CD1c-positive myeloid dendritic cell (primary cell): ENCODE measurements at regions not wholly inside any gene's neighbourhood (a gene's known extent, or its start where the extent isn't known, plus 50 kb on each side); places are given as distances from the start of the nearest gene placed in this dataset.

Source experiments
- DNase-seq: peaks from one replicate; pipeline ENCODE4 v3.0.0-alpha.2; 2016; ENCODE audit errors: extremely low spot score

DNA sequence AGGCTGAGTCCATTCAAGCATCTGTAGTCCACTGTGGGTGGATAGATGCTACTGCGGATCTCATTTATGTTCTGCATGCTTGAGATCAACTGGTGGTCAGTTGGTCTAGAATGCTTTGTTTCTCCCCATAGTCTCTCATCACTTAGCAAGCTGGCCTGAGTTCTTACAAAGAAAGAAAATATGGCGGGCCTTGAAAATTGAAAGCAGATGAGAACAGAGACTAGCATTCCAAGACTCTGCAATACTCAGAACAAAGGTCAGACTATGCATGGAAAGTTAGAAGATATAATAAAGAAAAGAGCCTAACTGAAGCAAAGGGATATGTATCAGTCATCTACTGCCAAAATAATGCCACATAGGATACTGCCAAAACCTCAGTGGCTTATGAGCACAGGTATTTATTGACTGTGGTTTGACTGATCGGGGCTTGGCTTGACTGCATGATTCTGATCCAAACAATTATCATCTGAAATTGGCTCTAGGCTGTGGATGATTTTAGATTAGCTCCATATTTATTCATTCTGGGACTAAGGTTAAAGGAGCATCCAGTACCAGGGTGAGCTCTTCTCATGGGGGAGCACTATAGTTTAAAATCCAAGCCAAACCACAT lies 258.9 kb downstream of the TAF11L14 start:
- DNase-seq: no peak

DNA sequence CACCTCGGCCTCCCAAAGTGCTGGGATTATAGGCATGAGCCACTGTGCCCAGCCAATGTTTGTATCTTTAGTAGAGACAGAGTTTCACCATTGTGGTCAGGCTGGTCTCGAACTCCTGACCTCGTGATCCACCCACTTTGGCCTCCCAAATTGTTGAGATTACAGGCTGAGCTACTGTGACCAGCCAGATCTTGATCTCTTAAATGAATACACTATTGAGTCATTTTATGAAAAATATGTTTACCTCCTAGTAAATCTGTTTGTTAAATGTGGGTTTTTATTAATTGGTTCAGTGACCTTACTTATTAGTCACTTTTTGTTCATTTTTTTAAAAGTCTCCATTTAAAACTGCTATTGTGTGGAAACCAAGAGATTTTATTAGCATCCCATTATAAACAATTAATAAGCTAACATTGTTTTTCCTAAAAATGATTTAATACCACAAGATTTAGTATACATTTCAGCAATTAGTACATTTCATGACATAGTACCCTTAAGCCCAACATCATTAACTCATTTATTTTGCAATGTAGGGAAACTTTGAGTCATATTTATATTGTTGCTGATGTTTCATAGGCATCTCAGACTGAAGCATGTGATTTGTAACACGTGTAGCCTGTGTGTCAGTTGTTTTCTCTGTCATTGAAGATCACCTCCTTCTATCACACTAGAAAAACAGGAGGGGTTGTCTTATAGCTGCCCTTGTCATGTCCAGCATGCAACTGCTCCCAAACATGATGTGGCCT lies 261.2 kb downstream of the TAF11L14 start:
- DNase-seq: no peak

DNA sequence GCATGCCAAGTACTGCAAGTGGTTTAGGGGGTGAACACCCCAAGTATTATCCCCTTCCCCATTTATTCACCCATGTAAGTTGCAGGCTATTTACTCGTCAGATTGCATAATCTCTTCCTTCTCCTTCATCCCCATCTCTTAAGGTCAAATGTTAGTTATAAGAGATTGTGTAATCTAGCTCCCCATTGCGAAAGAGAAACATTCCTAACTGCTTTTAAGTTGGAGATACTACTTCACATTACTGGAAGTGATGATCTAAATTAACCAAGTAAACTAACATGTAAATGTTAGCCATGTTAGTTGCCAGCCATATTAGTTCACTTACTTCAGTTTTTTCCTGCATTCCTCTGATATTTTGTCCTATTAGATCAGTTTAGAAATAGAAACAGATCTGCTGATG lies 262.3 kb downstream of the TAF11L14 start:
- DNase-seq: peak; percentile 34

DNA sequence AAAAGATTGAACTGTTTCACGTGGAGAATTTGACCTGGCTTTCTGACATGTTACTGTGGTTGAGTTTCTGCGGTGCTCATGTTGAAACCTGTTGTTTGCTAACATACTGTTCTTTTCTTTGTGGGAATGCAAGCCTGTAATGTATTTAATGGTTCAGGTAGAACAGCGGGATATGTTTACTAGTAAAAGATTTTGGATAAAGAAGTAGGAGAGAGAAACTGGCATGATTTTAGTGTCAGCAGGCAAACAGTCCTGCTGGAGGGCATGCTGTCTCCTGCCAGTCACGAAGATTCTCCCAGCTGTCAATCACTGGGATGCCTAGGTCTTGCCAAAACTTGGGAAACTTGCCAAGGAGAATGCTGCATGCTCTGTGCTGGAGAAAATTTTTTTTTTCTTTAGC lies 263.5 kb downstream of the TAF11L14 start:
- no peak for DNase-seq

DNA sequence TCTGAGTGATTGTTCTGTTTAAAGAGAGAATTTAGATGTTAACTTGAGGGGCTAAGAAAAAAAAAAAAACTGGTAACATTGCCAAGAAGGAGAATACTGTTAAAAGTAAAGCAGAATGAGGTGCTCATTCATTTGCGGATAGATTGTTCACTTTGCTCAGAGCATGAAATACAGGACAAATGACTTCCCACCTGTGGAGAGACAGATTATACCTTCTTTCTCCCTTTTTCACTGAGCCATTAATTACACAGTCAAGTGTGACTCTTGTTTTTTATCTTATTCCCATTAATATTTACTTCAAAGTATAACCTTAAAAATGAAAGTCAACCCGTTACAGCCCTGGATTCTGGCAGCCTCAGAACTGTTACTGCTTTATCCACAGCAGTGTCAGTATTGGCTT lies 264.5 kb downstream of the TAF11L14 start:
- DNase-seq: no peak

DNA sequence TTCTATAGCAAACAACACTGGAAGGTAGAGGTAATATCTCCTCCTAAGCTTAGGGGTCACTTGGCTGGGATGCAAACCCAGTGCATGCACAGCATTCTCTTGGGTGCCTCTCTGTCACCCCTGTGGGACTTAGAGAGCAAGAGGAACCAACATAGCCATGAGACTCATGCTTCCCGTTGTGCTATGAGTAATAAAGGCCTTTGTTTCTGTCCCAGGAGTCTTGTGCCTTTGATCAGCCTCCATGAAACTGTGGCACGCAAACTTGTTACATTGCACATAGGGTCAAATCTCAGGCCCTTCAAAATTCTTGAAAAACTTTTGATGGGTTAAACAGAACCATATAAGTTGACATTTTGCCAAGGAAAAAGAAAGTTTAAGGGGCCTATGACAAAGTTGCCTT lies 272.8 kb downstream of the TAF11L14 start:
- DNase-seq: peak; percentile 64

DNA sequence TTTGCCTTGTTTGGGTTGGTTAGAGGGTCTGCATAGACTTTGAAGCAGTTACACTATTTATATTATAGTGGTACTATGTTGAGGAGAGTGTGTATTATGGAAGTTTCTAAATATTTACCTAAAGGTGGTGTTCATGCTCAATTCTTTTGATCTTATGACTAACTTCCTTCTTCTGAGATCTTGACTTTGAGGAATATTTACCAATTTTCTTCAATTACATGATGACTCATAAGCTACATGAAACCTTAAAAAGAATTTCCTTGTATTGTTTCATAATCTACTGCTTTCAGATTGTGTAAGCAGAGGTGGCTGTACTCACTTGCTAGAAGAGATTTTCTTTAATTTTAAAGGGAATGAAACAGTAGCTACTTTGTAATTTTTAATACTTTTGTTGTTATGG lies 276.1 kb downstream of the TAF11L14 start:
- peak; percentile 82 for DNase-seq

DNA sequence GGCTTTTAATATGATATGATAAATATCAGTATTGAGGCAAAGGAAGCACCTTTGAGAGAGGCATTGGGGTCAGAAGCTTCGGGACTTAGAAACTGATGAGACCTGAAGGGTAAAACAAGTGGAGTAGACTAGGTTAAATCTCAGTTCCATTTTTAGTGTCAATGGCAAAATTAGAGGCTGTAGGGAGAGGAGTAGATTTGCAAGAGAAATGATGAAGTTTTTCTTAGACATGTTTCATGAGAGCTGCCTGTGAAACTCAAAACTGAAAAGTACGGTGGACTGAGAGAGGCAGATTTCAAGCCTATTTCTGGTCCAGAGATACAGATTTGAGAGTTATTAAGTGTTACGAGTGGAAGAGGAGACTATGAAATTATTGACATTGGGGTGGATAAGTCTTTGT lies 278.5 kb downstream of the TAF11L14 start:
- no peak for DNase-seq

DNA sequence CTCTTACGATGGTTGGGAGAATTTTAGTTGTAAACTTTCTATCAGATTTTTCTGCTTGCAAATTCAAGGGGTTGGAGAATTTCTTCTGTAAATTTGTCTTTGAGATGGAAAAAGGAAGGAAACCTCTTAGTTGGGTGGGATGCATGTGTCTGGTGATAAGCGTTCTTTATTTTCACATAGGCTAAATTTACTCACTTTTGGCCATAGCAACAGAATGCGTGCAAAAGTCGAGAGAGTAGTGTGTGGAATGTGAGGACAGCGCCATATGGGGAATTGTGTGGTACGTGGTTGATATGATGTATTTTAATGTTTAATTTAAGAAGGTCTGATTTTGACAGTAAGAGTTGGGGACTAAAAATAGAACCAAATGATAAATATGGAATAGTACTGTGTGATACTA lies 282.2 kb downstream of the TAF11L14 start:
- no peak for DNase-seq

DNA sequence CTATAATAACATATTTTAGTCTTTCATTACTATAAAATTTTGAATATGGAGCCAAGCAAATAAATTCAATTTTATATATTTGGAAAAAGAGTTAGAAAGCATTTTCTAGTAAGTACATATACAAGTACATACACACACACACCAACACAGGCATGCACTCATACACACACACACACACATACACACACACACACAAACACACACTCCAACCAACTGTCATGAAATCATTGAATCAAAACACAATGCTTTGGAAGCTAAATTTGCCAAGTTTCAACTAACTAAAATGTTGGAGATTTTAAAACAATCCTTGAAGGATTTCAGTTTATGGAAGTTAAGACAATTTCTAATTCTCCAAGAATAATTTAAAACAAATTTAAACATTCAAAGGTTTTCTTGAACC lies 283.2 kb downstream of the TAF11L14 start:
- no peak for DNase-seq

DNA sequence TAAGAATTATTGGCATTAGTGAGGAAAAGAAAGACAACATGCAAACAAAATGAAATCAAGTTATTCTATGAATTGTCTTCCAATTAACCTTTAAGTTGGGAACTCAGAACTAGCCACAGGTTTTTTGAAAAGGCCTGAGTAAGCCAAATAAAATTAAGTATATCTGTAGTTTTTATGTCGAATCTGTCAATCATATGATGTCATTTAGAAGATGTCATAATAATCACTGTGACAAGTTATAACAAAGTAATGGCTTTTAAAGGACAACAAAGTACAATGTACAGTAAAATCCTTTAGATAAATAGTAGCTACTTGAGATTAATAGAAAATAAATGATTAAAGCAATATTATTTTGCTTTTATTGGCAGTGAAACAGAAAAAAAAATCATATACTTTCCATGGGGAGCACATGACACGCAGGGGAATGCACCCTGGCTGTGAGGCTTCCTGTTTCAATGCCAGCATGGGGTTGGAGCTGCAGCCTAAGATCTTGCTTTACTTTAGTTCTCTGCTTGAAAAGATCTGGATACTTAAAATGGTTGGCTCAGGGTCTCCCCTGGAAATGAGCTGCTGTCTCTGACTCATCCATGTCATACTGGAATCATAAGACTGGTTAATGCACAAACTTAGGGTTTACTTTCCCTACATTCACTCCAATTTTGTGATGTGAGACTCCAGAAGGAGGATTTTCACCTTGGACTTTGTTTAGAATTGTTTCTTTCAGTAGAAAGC lies 284.3 kb downstream of the TAF11L14 start:
- DNase-seq: no peak

DNA sequence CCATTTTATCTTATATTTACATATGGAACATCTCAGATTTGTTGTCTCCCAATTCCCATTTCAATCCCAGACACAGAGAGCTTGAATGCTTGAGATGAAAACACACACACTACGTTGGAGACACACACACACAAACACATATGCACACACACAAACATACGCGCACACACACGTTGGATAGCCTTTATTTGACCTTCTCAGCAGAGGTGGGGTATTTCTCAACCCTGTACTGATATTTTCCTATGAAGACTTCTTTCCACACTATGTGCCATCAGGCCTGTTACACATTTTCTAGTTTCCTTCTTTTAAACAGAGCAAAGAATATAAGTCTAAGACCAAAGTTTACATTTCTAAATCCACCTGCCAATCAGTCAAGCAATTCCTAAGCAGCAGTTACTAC lies 291.0 kb downstream of the TAF11L14 start:
- DNase-seq: no peak

DNA sequence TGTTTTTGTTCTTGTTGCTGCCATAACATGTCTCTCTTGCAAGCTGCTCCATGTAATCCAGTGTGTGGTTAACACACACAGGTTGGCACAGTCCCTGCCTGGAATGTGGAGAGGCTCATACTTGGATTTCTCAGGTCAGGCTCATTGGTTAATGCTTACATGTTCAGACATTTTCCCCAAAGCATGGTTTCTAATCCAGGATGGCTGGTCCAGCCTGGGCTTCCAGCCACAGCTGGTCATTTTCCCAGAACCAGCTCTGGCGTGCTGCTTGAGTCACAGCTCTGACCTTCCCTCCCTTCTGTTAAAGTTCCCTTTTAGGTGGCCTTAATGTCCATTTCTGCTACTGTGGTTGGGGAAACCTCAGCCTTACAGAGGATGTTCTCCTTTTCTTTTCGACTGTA lies 294.3 kb downstream of the TAF11L14 start:
- peak; percentile 60 for DNase-seq

DNA sequence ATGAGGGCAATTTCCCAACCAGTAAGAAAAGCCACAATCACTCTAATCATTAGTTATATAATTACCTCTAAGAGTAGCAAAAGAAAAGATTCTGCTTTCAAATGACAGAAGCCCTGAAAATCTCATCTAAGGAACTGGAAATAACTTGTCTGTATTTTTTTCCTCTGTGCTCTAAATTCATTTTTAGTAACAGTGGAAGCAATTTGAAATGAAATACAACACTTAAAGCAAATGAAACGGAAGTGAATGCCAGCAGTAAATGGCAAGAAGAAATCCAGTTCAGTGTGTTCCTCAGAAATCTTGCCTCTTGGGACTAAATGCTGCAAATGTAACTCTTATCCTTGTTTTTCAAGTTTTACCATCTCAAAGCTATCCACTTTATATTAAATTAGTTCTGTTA lies 294.9 kb downstream of the TAF11L14 start:
- no peak for DNase-seq

DNA sequence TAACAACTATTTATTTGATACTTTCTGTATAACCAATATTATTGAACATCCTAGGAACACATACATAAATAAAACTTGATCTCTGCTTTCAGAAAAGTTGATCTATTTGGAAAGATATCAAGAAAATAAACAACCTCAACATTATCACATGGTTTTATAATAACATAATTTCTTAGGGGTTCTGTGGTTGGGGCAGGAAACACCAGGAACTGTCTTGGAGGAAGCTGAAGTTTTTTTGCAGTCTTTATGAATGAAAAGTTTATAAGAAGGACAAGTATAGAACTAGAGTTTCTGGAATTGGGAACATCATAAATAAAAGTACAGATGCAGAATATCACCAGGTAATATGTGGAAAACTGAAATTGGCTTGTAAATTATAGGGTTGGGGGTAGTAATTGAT lies 296.1 kb downstream of the TAF11L14 start:
- DNase-seq: no peak

DNA sequence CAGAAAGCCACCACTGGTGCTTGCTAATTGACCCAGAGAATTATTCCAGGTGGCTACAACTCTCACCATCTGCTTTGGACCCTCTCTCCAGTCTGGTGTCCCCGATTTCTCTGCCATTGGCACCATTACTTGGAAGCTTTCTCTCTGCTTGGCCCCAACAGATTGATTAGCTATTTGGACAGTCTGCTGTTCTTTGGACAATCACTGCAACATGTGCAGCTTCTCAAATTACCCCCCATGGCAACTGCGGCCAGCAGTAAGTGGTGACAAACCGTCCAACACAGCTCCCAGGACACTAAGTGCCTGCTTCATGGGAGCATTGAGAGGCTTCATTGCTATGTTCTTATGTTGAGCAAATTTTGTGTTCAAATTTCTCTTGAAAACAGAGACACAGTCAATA lies 309.8 kb downstream of the TAF11L14 start:
- DNase-seq: no peak

DNA sequence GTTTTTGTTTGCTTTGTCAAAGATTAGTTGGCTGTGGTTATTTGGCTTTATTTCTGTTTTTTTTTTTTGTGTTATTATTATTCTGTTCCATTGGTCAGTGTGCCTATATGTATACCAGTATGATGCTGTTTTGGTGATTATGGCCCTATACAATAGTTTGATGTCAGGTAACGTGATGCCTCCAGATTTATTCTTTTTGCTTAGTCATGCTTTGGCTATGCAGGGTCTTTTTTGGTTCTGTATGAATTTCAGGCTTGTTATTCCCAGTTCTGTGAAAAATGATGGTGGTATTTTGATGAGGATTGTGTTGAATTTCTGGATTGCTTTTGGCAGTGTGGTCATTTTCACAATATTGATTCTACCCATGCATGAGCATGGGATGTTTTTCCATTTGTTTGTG lies 312.8 kb downstream of the TAF11L14 start:
- DNase-seq: no peak

DNA sequence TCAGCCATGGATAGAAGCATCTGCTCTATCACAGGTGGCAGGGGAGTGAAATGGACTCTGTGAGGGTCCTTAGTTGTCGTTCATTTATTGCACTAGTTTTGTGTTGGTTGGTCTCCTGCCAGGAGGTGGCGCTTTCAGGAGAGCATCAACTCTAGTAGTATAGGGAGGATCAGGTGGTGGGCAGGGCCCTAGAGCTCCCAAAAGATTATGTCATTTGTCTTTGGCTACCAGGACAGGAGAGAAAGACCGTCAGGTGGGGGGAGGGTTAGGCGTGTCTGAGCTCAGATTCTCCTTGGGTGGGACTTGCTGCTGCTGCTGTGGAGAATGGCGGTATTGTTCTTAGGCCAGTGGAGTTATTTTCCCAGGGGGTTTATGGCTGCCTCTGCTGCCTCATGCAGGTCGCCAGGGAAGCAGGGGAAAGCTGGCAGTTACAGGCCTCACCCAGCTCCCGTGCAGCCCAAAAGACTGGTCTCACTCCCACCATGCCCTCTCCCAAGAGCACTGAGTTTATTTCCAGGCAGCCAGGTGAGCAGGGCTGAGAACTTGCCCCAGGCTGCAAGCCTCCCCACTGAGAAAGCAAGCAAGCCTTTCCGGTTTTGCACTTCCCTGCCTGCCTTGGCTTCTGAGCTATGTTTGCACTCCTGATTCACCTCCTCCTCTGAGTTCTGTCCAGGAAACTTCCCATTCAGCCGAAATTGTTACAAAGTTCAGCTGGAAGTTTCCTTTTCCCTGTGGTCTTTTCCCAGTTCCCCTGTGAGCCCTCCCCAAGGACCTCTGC lies 317.3 kb downstream of the TAF11L14 start:
- no peak for DNase-seq

DNA sequence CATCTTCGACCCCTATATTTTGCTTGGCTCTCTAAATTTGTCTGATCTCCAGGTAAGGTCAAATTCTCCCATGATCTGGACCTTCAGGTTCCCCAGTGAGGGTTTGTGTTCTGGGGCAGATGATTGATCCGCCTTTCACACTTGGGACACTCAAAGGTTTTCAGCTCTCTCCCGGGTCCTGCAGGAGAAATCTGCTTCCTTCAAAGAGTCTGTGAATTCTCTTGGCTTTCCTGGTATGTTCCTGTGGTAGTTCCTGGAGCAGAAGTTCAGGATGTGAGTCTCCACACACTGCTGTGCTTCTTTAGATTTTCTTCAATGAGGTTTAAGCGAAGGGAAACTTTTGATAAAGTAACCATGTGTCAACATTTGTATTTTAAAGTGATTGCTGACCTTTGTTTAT lies 318.0 kb downstream of the TAF11L14 start:
- DNase-seq: no peak

DNA sequence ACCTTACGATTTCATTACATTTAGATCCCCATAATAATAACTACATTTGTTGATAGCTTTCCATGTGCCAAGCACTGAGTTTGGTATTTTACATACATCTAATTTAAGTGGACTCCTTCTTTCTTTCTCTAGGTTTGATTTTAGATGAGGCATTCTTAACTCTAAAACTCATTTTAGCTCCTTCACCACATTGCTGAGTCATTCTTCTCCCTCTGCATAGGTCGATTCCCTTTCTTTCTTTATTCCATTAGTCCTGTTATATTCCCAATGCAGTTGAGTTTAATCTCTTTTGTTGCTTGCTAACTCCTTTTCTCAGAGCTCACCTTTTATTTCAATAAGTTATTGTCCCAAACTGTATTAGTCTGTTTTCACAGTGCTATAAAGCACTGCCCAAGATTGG lies 329.8 kb downstream of the TAF11L14 start:
- DNase-seq: no peak

DNA sequence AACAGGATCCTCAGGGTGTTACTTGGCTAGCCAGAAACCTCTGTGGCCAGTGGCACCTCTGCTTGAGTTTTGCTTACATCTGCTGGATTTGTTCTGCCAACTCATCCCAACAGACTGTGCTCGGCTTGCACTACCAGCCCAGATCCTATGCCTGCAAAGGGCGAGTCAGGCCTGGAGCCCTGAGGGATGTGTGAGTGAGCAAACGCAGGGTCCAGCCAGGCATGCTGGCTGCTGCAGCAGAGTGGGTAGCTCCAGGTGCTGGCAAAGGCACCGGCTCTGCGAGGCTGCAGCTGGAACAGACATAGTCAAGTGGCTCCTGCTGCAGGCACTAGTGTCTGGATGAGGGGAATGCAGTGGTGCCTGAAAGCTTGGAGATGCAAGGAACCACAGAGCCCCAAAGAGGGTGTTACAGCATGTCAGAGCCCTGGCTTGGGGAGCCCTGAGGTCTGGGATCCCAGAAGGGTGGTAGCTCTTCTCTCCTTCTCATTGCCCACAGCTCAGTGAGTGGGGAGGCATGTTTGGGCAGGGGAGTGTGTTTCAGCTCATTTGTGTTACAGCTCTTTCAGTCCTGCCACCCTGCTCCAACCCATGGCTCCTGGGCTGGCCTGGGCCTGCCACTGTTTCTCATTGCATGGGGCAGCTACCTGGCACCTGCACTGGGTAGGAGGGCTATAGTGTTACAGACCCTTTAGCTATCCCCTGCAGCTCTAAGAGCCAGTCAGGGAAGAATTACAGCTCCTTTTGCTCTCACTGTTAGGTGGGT lies 332.6 kb downstream of the TAF11L14 start:
- no peak for DNase-seq

DNA sequence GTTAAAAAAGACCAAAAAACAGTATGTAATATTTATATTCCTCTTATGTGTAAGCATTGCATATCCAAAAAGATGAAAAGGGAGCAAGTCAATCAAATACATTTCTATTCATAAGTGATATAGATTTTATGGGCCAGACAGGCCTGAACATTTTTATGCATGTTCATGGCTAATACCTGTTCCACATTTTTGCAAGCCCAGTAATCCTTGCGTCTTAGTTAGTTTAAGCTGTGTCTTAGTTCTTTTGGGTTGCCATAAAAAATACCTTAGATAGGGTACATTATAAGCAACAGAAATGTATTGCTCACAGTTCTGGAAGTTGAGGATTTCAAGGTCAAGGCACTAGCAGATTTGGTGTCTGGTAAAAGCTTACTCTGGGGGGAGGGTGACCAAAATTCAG lies 342.1 kb downstream of the TAF11L14 start:
- no peak for DNase-seq
